K562 (cell line): ENCODE measurements at regions not wholly inside any gene's neighbourhood (a gene's known extent, or its start where the extent isn't known, plus 50 kb on each side); places are given as distances from the start of the nearest gene placed in this dataset.
A peak's percentile ranks its signal among the peaks of the same experiment; 100 is the strongest.

Source experiments
- ATAC-seq: fragments of 200-7000 bp; cut with Tn5 transposase; 3 replicates; pipeline ENCODE4 v1.9.1; 2020; ENCODE audit warnings: moderate library complexity
- BruUV-seq: library from RNA; stranded (reverse); fragments of 400-500 nt; replicated peaks from 2 replicates; lab custom pipeline; 2021; lab: Mats Ljungman, UMichigan
- CTCF ChIA-PET: fragments of 300-600 bp; formaldehyde crosslinking; extraction: SDS; loops from one replicate; lab custom pipeline; 2021; ENCODE audit warnings: low intra/inter-chr PET ratio; lab: Yijun Ruan, JAX
- POLR2A ChIA-PET: fragments of 300-600, 350-650 bp; sonication (Branson Sonifier 250); formaldehyde crosslinking; extraction: SDS; loops from one replicate; lab custom pipeline; 2021; ENCODE audit warnings: antibody characterized with exemption, inconsistent platforms; lab: Yijun Ruan, JAX
- DNase-seq, 4 experiments: peaks; one replicate each; pipeline versions ENCODE4 v3.0.0 to v3.0.0-alpha.2; 2011 to 2018; ENCODE audit warnings: low spot score in 3 of 4, mixed read lengths in 3 of 4; ENCODE audit errors: extremely low read depth in 1 of 4
- FAIRE-seq: peaks from 2 replicates; lab custom pipeline; 2011; peaks lifted over from hg19 to GRCh38; lab: Jason Lieb, UNC
- H2AFZ ChIP-seq: 2 replicates; pipeline ENCODE4 v1.6.0; 2011; ENCODE audit warnings: low read depth, low read length, control low read depth, inconsistent platforms
- H3K27ac ChIP-seq: fragments of 200-600 bp; 3 replicates; pipeline ENCODE4 v1.8.0; 2011; ENCODE audit warnings: low read depth, mild to moderate bottlenecking, control low read depth, inconsistent platforms, low read length, moderate library complexity, mixed read lengths; ENCODE audit errors: extremely low read depth
- H3K27me3 ChIP-seq, 2 experiments: fragments of 300-600 bp in 1 of 2; 2 replicates in 1 of 2; 3 replicates in 1 of 2; pipeline versions ENCODE4 v1.6.0 to v1.8.0; 2011; ENCODE audit warnings: inconsistent platforms in 2 of 2, low read length in 2 of 2, mild to moderate bottlenecking in 1 of 2, mixed read lengths in 1 of 2, moderate library complexity in 1 of 2; ENCODE audit not compliant: control insufficient read depth in 2 of 2, insufficient read depth in 2 of 2
- H3K36me3 ChIP-seq: fragments of 300-600 bp; 3 replicates; pipeline ENCODE4 v1.8.0; 2011; ENCODE audit warnings: mild to moderate bottlenecking, low read length, inconsistent platforms; ENCODE audit not compliant: control insufficient read depth, insufficient read depth
- H3K4me1 ChIP-seq, 2 experiments: fragments of 200-600 bp in 1 of 2; replicated peaks in 1 of 2; 2 replicates in 1 of 2; 3 replicates in 1 of 2; pipeline versions ENCODE4 v1.5.1 to v1.8.0; 2011; ENCODE audit warnings: inconsistent platforms in 2 of 2, low read length in 2 of 2, mild to moderate bottlenecking in 1 of 2, mixed read lengths in 1 of 2, moderate library complexity in 1 of 2; ENCODE audit not compliant: control insufficient read depth in 2 of 2, insufficient read depth in 2 of 2
- H3K4me2 ChIP-seq: 2 replicates; pipeline ENCODE4 v1.6.1; 2011; ENCODE audit warnings: low read length, control low read depth, inconsistent platforms, mixed read lengths; ENCODE audit not compliant: insufficient read depth
- H3K4me3 ChIP-seq: fragments of 200-600 bp; sonication (generic), shearing (Covaris generic); 2 replicates; pipeline ENCODE4 v1.5.1; 2016; ENCODE audit warnings: control low read depth, inconsistent platforms
- H3K79me2 ChIP-seq: fragments of 200-600 bp; 3 replicates; pipeline ENCODE4 v1.8.0; 2011; ENCODE audit warnings: low read length, inconsistent platforms; ENCODE audit not compliant: control insufficient read depth, insufficient read depth
- H3K9ac ChIP-seq, 2 experiments: 2 replicates each; pipeline versions ENCODE4 v1.6.0 to v1.6.1; 2011; ENCODE audit warnings: low read depth in 2 of 2, low read length in 2 of 2, control low read depth in 1 of 2, inconsistent platforms in 1 of 2, mild to moderate bottlenecking in 1 of 2, mixed read lengths in 1 of 2; ENCODE audit not compliant: insufficient read depth in 1 of 2
- H3K9me1 ChIP-seq: one replicate; pipeline ENCODE4 v1.6.0; 2011; ENCODE audit warnings: inconsistent platforms, mild to moderate bottlenecking, low read length, moderate library complexity; ENCODE audit not compliant: control insufficient read depth, insufficient read depth
- H3K9me3 ChIP-seq: replicated peaks from 2 replicates; pipeline ENCODE4 v1.5.1; 2011; ENCODE audit warnings: low read depth, low read length, inconsistent platforms; ENCODE audit not compliant: control insufficient read depth, insufficient read depth
- H4K20me1 ChIP-seq: replicated peaks from 2 replicates; pipeline ENCODE4 v1.6.1; 2011; ENCODE audit warnings: low read length, inconsistent platforms, mixed read lengths; ENCODE audit not compliant: control insufficient read depth, insufficient read depth
- ATF7 ChIP-seq: fragments of 450-650 bp; IDR thresholded peaks from 2 replicates; pipeline ENCODE4 v1.7.1; 2014; ENCODE audit warnings: mild to moderate bottlenecking, moderate library complexity
- FOXM1 ChIP-seq, 2 experiments: fragments of 450-650 bp in 1 of 2; sonication (generic) in 1 of 2; formaldehyde crosslinking in 1 of 2; IDR thresholded peaks; 2 replicates each; pipeline versions ENCODE4 v1.6.1 to v1.9.0; 2017 to 2022; ENCODE audit warnings: low read depth in 2 of 2, mild to moderate bottlenecking in 2 of 2, missing genetic modification reagents in 1 of 2, moderate library complexity in 1 of 2
- HINFP ChIP-seq: fragments of 450-650 bp; conservative IDR thresholded peaks from 2 replicates; pipeline ENCODE4 v1.6.1; 2016; ENCODE audit warnings: missing genetic modification characterization, low read depth, mild to moderate bottlenecking, control low read depth, missing compliant biosample characterization
- KDM1A ChIP-seq, 2 experiments: fragments of 450-650 bp; IDR thresholded peaks; 2 replicates each; pipeline ENCODE4 v1.6.1; 2016; ENCODE audit warnings: mild to moderate bottlenecking in 2 of 2
- MYBL2 ChIP-seq, 2 experiments: fragments of 450-650 bp in 1 of 2; sonication (generic) in 1 of 2; formaldehyde crosslinking in 1 of 2; IDR thresholded peaks; 2 replicates each; pipeline versions ENCODE4 v1.6.1 to v1.8.1; 2017 to 2022; ENCODE audit warnings: borderline replicate concordance in 1 of 2, inconsistent platforms in 1 of 2, low read depth in 1 of 2, mild to moderate bottlenecking in 1 of 2, missing genetic modification reagents in 1 of 2, moderate library complexity in 1 of 2
- PRDM10 ChIP-seq: fragments of 450-650 bp; IDR thresholded peaks from 2 replicates; pipeline ENCODE4 v1.6.1; 2018; ENCODE audit not compliant: partially characterized antibody
- SMARCE1 ChIP-seq: fragments of 450-650 bp; IDR thresholded peaks from 2 replicates; pipeline ENCODE4 v1.7.1; 2016; ENCODE audit warnings: mild to moderate bottlenecking
- WGBS: fragments of 100-300 bp; shearing (Covaris generic); methylation state at CpG from one replicate; pipeline ENCODE4 v1.1.6; 2016; ENCODE audit warnings: low coverage, mixed read lengths; ENCODE audit not compliant: insufficient coverage; ENCODE audit errors: missing lambda C conversion rate; 5-methylcytosine and 5-hydroxymethylcytosine counted together
- in situ Hi-C: fragments of 300-500 bp; cut with MboI; formaldehyde crosslinking; loops from 4 replicates; pipeline ENCODE4 v1.15.0; 2018; ENCODE audit warnings: inconsistent platforms, mixed read lengths
- intact Hi-C: fragments of 100-400 bp; cut with micrococcal nuclease; formaldehyde crosslinking; loops from 2 replicates; pipeline ENCODE4 v1.14.2; 2022

DNA sequence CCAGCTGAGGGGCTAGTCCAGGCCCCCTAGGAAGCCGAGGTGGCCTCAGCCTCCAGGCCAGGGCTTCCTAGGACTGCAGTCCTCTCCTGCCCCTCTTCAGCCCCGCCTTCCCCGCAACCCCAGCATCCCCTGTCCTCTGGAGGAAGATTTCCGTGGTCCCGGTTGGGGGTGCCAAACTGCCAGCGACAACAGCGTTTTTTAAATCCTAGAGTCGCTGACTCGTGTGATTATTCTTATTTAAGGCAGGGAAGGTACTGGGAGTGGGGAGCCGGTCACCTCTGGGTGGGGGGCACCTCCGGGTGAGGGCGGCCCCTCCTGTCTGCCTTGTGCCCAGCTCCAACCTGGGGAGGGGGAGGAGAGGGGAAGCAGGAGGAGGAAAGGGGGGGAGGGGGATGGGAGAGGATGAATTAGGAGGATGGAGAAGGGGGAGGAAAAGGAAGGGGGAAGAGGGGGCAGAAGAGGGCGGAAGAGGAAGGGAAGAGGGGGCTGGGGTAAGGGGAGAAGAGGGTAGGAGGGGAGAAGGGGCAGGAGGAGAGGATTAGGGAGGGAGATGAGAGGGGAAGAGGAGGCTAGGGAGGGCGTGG is 173.1 kb upstream of the IER5L start:
- Histone ChIP-seq H3K9me3 (no peaks in the 10 kb centered on the region), H3K4me2 (no peak overlapping the region), H3K27ac (no peak overlapping the region), H3K9ac (no peak overlapping the region), H2AFZ (no peak overlapping the region), H3K27me3 (peaks cover 0 to 13% of the 10 kb centered on the region in 2 experiments; a peak in 3 of 5 replicates), H3K4me1 (peaks cover 6 to 20% of the 10 kb centered on the region in 2 experiments; a peak in 3 of 5 replicates), H4K20me1 (no peaks in the 10 kb centered on the region; the same call in 1 of the 2 replicates), H3K4me3 (no peak overlapping the region), H3K9me1 (no peaks in the 10 kb centered on the region), H3K36me3 (no peaks in the 10 kb centered on the region), H3K79me2 (no peaks in the 10 kb centered on the region)
- CTCF ChIA-PET: no interaction called here
- ATAC-seq (peak; percentile 50), FAIRE-seq (no peak), DNase-seq (peak in 2 of 4 experiments; percentile 36 to 43)
- TF ChIP-seq SMARCE1: no peak
- 0 out of 2 replicates have a peak, but pooled peaks have one; percentile 53 for TF ChIP-seq FOXM1 (IDR thresholded peaks at IDR 0.05; ENCODE audit: low read depth)
- no peak for TF ChIP-seq FOXM1 (CRISPR knock-in tag; IDR thresholded peaks at IDR 0.05; ENCODE audit: low read depth)
- TF ChIP-seq MYBL2 (IDR thresholded peaks at IDR 0.05; ENCODE audit: low read depth): no peak
- no peak for TF ChIP-seq MYBL2 (CRISPR knock-in tag; IDR thresholded peaks at IDR 0.05; ENCODE audit: borderline replicate concordance)
- peak; percentile 85 for TF ChIP-seq PRDM10
- TF ChIP-seq KDM1A (IDR thresholded peaks at IDR 0.05): peak in 1 of 2 experiments; percentile 58; a peak in 1 of 4 replicates
- TF ChIP-seq HINFP (tag): no peak
- TF ChIP-seq ATF7: no peak
- WGBS: 19% methylated on average over 10 of the region's 14 CpGs
- POLR2A ChIA-PET: interaction anchor here (0.6 kb wide), 1 partner anchor 9 kb away, joined by 3 read pairs; no protein-coding TSS in a partner anchor
- no TSS peak for BruUV-seq
- in situ Hi-C loops (no loop called here), intact Hi-C loops (no loop called here)
